ENCODE measurements at regions not wholly inside any gene's neighbourhood (a gene's known extent, or its start where the extent isn't known, plus 50 kb on each side); places are given as distances from the start of the nearest gene placed in this dataset.

GRCh38 chr1:172931340-172931739 lies 119.4 kb downstream of the TNFSF18 start:
- no peak overlapping the region for H3K4me3 ChIP-seq
- H3K36me3 ChIP-seq: no peaks in the 10 kb centered on the region
- intact Hi-C loops (cut with DNase I; ENCODE audit: low total_unique reads): no loop called here
- H3K27me3 ChIP-seq: no peaks in the 10 kb centered on the region
- no peak for DNase-seq (ENCODE audit: low spot score in 2 of 2)
- H3K4me1 ChIP-seq: no peaks in the 10 kb centered on the region
- H3K27ac ChIP-seq: no peak overlapping the region
- no peak for TF ChIP-seq CTCF (IDR thresholded peaks at IDR 0.05)
- no peaks in the 10 kb centered on the region for H3K9me3 ChIP-seq

GRCh38 chr1:172931761-172932160 lies 119.0 kb downstream of the TNFSF18 start:
- H3K36me3 ChIP-seq: no peaks in the 10 kb centered on the region
- no peak for DNase-seq (ENCODE audit: low spot score in 2 of 2)
- TF ChIP-seq POLR2A (IDR thresholded peaks at IDR 0.05) (no peak), POLR2AphosphoS5 (IDR thresholded peaks at IDR 0.05) (no peak), CTCF (IDR thresholded peaks at IDR 0.05) (no peak)
- intact Hi-C loops (cut with DNase I; ENCODE audit: low total_unique reads): no loop called here
- H3K27ac ChIP-seq: no peak overlapping the region
- no peaks in the 10 kb centered on the region for H3K27me3 ChIP-seq
- H3K4me3 ChIP-seq: no peak overlapping the region
- H3K9me3 ChIP-seq: no peaks in the 10 kb centered on the region
- no peaks in the 10 kb centered on the region for H3K4me1 ChIP-seq

- intact Hi-C loops (cut with DNase I; ENCODE audit: low total_unique reads): no loop called here
- no peaks in the 10 kb centered on the region for H3K36me3 ChIP-seq
- no peak overlapping the region for H3K27ac ChIP-seq
- H3K4me3 ChIP-seq: no peak overlapping the region
- no peaks in the 10 kb centered on the region for H3K27me3 ChIP-seq
- TF ChIP-seq POLR2A (IDR thresholded peaks at IDR 0.05): no peak
- no peak for TF ChIP-seq CTCF (IDR thresholded peaks at IDR 0.05)
- no peak for DNase-seq (ENCODE audit: low spot score in 2 of 2)
- no peaks in the 10 kb centered on the region for H3K4me1 ChIP-seq
- H3K9me3 ChIP-seq: no peaks in the 10 kb centered on the region
Measured at GRCh38 chr1:172932981-172933380, 117.8 kb downstream of the TNFSF18 start.

- no peaks in the 10 kb centered on the region for H3K9me3 ChIP-seq
- no peaks in the 10 kb centered on the region for H3K36me3 ChIP-seq
- no peaks in the 10 kb centered on the region for H3K4me1 ChIP-seq
- no peak overlapping the region for H3K4me3 ChIP-seq
- peak overlapping the region; percentile 33 to 81 for H3K27ac ChIP-seq
- DNase-seq (ENCODE audit: low spot score in 2 of 2): no peak
- intact Hi-C loops (cut with DNase I; ENCODE audit: low total_unique reads): no loop called here
- TF ChIP-seq CTCF (IDR thresholded peaks at IDR 0.05) (no peak), POLR2AphosphoS5 (IDR thresholded peaks at IDR 0.05) (no peak), POLR2A (IDR thresholded peaks at IDR 0.05) (no peak)
- no peaks in the 10 kb centered on the region for H3K27me3 ChIP-seq
Measured at GRCh38 chr1:172934417-172934762, 116.4 kb downstream of the TNFSF18 start.

- Histone ChIP-seq H3K4me1 (no peaks in the 10 kb centered on the region), H3K4me3 (no peak overlapping the region), H3K9me3 (no peaks in the 10 kb centered on the region), H3K27ac (no peak overlapping the region), H3K36me3 (no peaks in the 10 kb centered on the region), H3K27me3 (no peaks in the 10 kb centered on the region)
- DNase-seq (ENCODE audit: low spot score in 2 of 2): no peak
- TF ChIP-seq CTCF (IDR thresholded peaks at IDR 0.05): no peak
- TF ChIP-seq POLR2A (IDR thresholded peaks at IDR 0.05): no peak
- TF ChIP-seq POLR2AphosphoS5 (IDR thresholded peaks at IDR 0.05): no peak
- intact Hi-C loops (cut with DNase I; ENCODE audit: low total_unique reads): no loop called here
Measured at GRCh38 chr1:172935062-172935592, 115.6 kb downstream of the TNFSF18 start.

Data from breast epithelium (tissue), 4 donors.